HepG2 (cell line): ENCODE measurements at regions not wholly inside any gene's neighbourhood (a gene's known extent, or its start where the extent isn't known, plus 50 kb on each side); places are given as distances from the start of the nearest gene placed in this dataset.

Experiments
- CHD2 ChIP-seq: IDR thresholded peaks from 2 replicates; pipeline ENCODE4 v1.6.1; 2011; ENCODE audit warnings: low read depth, low read length, improper control_type of control experiment
- CTCF ChIP-seq: sonication (generic); formaldehyde crosslinking; IDR thresholded peaks from 2 replicates; pipeline ENCODE4 v1.5.0; 2020; ENCODE audit warnings: mild to moderate bottlenecking, missing genetic modification reagents, moderate library complexity
- DBP ChIP-seq: sonication (generic); formaldehyde crosslinking; IDR thresholded peaks from 2 replicates; pipeline ENCODE4 v1.4.0; 2020; ENCODE audit warnings: missing genetic modification reagents; ENCODE audit errors: not compliant biosample characterization
- ELF1 ChIP-seq: sonication (generic); formaldehyde crosslinking; IDR thresholded peaks from 2 replicates; pipeline ENCODE4 v1.4.0; 2020; ENCODE audit warnings: missing genetic modification reagents
- GZF1 ChIP-seq: sonication (generic); formaldehyde crosslinking; IDR thresholded peaks from 2 replicates; pipeline ENCODE4 v1.5.1; 2020; ENCODE audit warnings: mild to moderate bottlenecking, missing genetic modification reagents
- MYC ChIP-seq: sonication (generic); formaldehyde crosslinking; IDR thresholded peaks from 2 replicates; pipeline ENCODE4 v1.9.0; 2021; ENCODE audit warnings: missing genetic modification reagents, borderline replicate concordance
- SIN3A ChIP-seq: IDR thresholded peaks from 2 replicates; pipeline ENCODE4 v1.6.1; 2011; ENCODE audit warnings: low read depth, mild to moderate bottlenecking, control low read depth, low read length, borderline replicate concordance
- TBX3 ChIP-seq: fragments of 450-650 bp; IDR thresholded peaks from 2 replicates; pipeline ENCODE4 v1.6.1; 2017; ENCODE audit warnings: antibody characterized with exemption, mild to moderate bottlenecking, inconsistent platforms, borderline replicate concordance
- TCF12 ChIP-seq, 2 experiments: fragments of 450-650 bp in 1 of 2; sonication (generic) in 1 of 2; formaldehyde crosslinking in 1 of 2; IDR thresholded peaks; 2 replicates each; pipeline versions ENCODE4 v1.6.1 to v1.8.0; 2017 to 2022; ENCODE audit warnings: antibody characterized with exemption in 1 of 2, mild to moderate bottlenecking in 1 of 2, missing genetic modification reagents in 1 of 2, moderate library complexity in 1 of 2
- ZBTB1 ChIP-seq: sonication (generic); formaldehyde crosslinking; IDR thresholded peaks from 2 replicates; pipeline ENCODE4 v1.4.0; 2020; ENCODE audit warnings: missing genetic modification reagents, borderline replicate concordance
- ZNF775 ChIP-seq: sonication (generic); formaldehyde crosslinking; IDR thresholded peaks from 2 replicates; pipeline ENCODE4 v1.4.0; 2020; ENCODE audit warnings: missing genetic modification reagents, mild to moderate bottlenecking, moderate library complexity, borderline replicate concordance
- TF ChIP-seq, protein P1 (sequence below): sonication (generic); formaldehyde crosslinking; IDR thresholded peaks from 2 replicates; pipeline ENCODE4 v1.5.0; 2020; ENCODE audit warnings: missing genetic modification reagents

DNA sequence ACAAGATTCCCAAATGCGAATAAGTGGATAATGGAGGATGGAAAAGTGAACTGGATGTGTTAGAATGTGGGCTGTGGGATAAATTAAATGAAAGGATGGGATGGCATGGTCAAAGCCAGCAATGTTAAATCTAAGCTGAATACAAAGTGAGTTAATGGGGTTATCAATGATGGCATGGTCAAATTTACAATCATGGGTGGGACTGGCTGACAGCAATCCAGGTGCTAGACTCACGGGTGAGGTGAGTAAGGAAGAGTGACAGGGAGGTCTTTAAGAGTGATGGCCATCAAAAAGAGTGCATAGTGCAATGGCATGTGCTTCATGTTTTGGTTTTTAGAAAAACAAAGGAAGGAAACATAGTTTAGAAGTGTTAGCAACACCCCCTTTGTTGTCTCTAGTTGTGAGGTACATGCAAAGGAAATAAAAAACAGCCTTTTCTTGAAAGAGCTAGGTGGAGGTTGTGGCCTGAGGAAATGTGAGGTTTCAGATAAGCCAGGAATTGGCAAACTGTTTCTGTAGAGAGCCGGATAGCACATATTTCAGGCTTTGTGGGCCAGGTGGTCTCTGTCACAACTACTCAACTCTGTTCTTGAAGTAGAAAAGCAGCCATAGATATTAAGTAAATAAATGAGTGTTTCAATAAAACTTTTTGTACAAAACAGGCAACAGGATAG is 328.7 kb downstream of the RPL10L start:
- TF ChIP-seq ELF1 (CRISPR knock-in tag) = no peak
- TF ChIP-seq TBX3 = no peak
- no peak for TF ChIP-seq CTCF (CRISPR knock-in tag)
- TF ChIP-seq ZNF775 = no peak
- TF ChIP-seq, protein P1, sequence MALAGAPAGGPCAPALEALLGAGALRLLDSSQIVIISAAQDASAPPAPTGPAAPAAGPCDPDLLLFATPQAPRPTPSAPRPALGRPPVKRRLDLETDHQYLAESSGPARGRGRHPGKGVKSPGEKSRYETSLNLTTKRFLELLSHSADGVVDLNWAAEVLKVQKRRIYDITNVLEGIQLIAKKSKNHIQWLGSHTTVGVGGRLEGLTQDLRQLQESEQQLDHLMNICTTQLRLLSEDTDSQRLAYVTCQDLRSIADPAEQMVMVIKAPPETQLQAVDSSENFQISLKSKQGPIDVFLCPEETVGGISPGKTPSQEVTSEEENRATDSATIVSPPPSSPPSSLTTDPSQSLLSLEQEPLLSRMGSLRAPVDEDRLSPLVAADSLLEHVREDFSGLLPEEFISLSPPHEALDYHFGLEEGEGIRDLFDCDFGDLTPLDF (CRISPR knock-in tag) = no peak
- no peak for TF ChIP-seq SIN3A
- no peak for TF ChIP-seq MYC (CRISPR knock-in tag)
- no peak for TF ChIP-seq DBP (CRISPR knock-in tag)
- no peak for TF ChIP-seq TCF12 (IDR thresholded peaks at IDR 0.05)
- TF ChIP-seq TCF12 (CRISPR knock-in tag; IDR thresholded peaks at IDR 0.05) = no peak
- TF ChIP-seq ZBTB1 = no peak
- TF ChIP-seq GZF1 (CRISPR knock-in tag) = no peak
- TF ChIP-seq CHD2 = no peak
